Fibroblast of pulmonary artery (primary cell): ENCODE measurements at regions not wholly inside any gene's neighbourhood (a gene's known extent, or its start where the extent isn't known, plus 50 kb on each side); places are given as distances from the start of the nearest gene placed in this dataset.

Experiments used
- DNase-seq: peaks from one replicate; pipeline ENCODE4 v3.0.0-alpha.2; 2010; ENCODE audit warnings: low read depth
- H3K4me3 ChIP-seq: replicated peaks from 2 replicates; pipeline ENCODE4 v1.5.1; 2011; ENCODE audit warnings: low read depth, mild to moderate bottlenecking, control low read depth, low read length, moderate library complexity
- CTCF ChIP-seq: IDR thresholded peaks from 2 replicates; pipeline ENCODE4 v1.5.1; 2011; ENCODE audit warnings: mild to moderate bottlenecking, control low read depth, low read length, inconsistent platforms; ENCODE audit errors: missing control alignments

- TF ChIP-seq CTCF: no peak
- H3K4me3 ChIP-seq: no peak overlapping the region
- no peak for DNase-seq
Measured at GRCh38 chr5:99141534-99142128, 212.8 kb upstream of the CHD1 start.

DNA sequence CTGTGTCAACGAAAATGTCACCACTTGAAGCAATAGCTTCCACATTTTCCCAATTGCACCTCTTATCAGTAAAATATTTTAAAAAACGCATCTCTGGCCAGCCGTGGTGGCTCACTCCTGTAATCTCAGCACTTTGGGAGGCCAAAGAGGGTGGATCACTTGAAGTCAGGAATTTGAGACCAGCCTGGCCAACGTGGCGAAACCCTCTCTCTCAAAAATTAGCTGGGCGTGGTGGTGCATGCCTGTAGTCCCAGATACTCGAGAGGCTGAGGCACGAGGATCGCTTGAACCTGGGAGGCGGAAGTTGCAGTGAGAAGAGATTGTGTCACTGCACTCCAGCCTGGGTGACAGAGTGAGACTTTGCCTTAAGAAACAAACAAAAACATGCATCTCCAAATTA, 210.1 kb upstream of the CHD1 start:
- no peak for DNase-seq
- H3K4me3 ChIP-seq: no peak overlapping the region
- TF ChIP-seq CTCF: no peak

DNA sequence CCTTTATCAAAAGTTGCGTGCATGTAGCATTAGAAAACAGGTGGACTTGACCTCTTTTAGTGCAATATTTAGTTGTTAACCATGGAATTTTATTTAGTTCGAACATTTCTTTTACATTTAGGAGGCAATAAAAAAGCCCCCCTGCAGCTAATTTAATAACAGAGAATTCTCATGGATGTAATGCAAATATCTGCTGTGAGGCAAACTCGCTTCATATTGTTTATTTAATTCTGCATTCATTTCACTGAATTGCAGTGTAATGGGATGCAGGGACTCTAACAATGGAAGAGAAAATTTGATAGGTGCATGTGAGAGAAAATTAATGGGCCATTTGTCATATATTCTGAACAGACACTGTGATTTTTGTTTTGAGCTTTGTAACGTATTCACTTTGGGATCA, 205.1 kb upstream of the CHD1 start:
- H3K4me3 ChIP-seq: no peak overlapping the region
- TF ChIP-seq CTCF: no peak
- no peak for DNase-seq

DNA sequence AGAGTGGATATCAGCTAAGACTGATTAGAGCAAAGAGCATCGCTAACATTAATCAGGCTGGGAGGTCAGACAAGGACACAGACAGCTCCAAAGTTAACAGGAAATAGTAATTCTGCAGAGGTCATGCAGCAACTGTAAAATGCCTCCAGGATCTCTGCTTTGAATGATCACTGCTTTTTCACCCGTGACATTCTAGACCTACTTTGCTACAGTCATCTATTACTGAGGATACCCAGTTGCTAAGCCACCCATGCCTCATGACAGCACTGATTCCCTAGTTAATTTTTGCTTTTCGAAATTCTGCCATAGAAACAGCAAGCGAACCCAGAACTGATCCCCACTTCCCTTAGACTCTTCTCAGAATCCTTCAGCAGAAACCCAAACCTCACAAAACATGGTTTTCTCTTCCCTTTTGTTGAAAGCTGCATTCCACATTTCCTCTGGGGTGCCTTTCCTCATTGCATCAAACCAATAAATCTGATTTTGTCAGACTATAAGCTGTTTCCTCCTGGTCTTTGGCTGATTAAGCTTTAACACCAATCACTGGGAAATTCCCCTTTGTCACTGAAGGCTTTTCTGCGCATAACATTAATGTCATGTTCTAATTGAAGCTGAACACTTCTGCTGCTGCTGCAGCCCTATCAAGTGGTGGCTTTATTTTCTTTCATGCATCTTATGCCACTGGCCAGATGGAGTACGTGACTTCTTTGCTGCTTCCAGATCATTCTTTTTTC, 201.1 kb upstream of the CHD1 start:
- DNase-seq: no peak
- no peak overlapping the region for H3K4me3 ChIP-seq
- no peak for TF ChIP-seq CTCF

GRCh38 chr5:99122976-99123375, 194.2 kb upstream of the CHD1 start:
- TF ChIP-seq CTCF: no peak
- no peak overlapping the region for H3K4me3 ChIP-seq
- no peak for DNase-seq

- DNase-seq: no peak
- TF ChIP-seq CTCF: no peak
- H3K4me3 ChIP-seq: no peak overlapping the region
Measured at GRCh38 chr5:99119326-99119725, 190.5 kb upstream of the CHD1 start.

- DNase-seq: no peak
- H3K4me3 ChIP-seq: no peak overlapping the region
- TF ChIP-seq CTCF: no peak
Measured at GRCh38 chr5:99116526-99116925, 187.7 kb upstream of the CHD1 start.
